ENCODE measurements at regions not wholly inside any gene's neighbourhood (a gene's known extent, or its start where the extent isn't known, plus 50 kb on each side); places are given as distances from the start of the nearest gene placed in this dataset.

- H3K4me3 ChIP-seq (ENCODE audit: low read length): no peak overlapping the region
- no peak overlapping the region for H2AFZ ChIP-seq (ENCODE audit: low read depth, low read length)
- TF ChIP-seq EZH2phosphoT487 (IDR thresholded peaks at IDR 0.05; ENCODE audit: low read depth) (no peak), CTCF (IDR thresholded peaks at IDR 0.05; ENCODE audit: low read depth, low read length) (no peak)
- H3K27me3 ChIP-seq (ENCODE audit: low read depth, low read length): no peaks in the 10 kb centered on the region
- H4K20me1 ChIP-seq (ENCODE audit: insufficient read depth, low read length): no peaks in the 10 kb centered on the region
- H3K27ac ChIP-seq (ENCODE audit: low read length): no peak overlapping the region
- H3K36me3 ChIP-seq (replicated peaks; ENCODE audit: low read depth, low read length): no peaks in the 10 kb centered on the region
- H3K4me1 ChIP-seq (ENCODE audit: low read length): no peaks in the 10 kb centered on the region
- no peak overlapping the region for H3K4me2 ChIP-seq (ENCODE audit: low read length)
- no peaks in the 10 kb centered on the region for H3K79me2 ChIP-seq (ENCODE audit: low read length)
- no peaks in the 10 kb centered on the region for H3K9me3 ChIP-seq (ENCODE audit: insufficient read depth, low read length)
- no peak overlapping the region for H3K9ac ChIP-seq (ENCODE audit: low read length)
Measured at GRCh38 chr10:64102916-64103315, 581.7 kb downstream of the REEP3 start.

- no peak overlapping the region for H3K4me3 ChIP-seq (ENCODE audit: low read length)
- H4K20me1 ChIP-seq (ENCODE audit: insufficient read depth, low read length): no peaks in the 10 kb centered on the region
- no peak overlapping the region for H3K4me2 ChIP-seq (ENCODE audit: low read length)
- no peaks in the 10 kb centered on the region for H3K4me1 ChIP-seq (ENCODE audit: low read length)
- no peak for TF ChIP-seq EZH2phosphoT487 (IDR thresholded peaks at IDR 0.05; ENCODE audit: low read depth)
- no peak for TF ChIP-seq CTCF (IDR thresholded peaks at IDR 0.05; ENCODE audit: low read depth, low read length)
- no peak overlapping the region for H2AFZ ChIP-seq (ENCODE audit: low read depth, low read length)
- H3K36me3 ChIP-seq (replicated peaks; ENCODE audit: low read depth, low read length): no peaks in the 10 kb centered on the region
- H3K27ac ChIP-seq (ENCODE audit: low read length): no peak overlapping the region
- H3K79me2 ChIP-seq (ENCODE audit: low read length): no peaks in the 10 kb centered on the region
- no peaks in the 10 kb centered on the region for H3K9me3 ChIP-seq (ENCODE audit: insufficient read depth, low read length)
- H3K9ac ChIP-seq (ENCODE audit: low read length): no peak overlapping the region
- H3K27me3 ChIP-seq (ENCODE audit: low read depth, low read length): no peaks in the 10 kb centered on the region
Measured at GRCh38 chr10:64103750-64104470, 582.7 kb downstream of the REEP3 start.

- H3K9me3 ChIP-seq (ENCODE audit: insufficient read depth, low read length): no peaks in the 10 kb centered on the region
- no peak overlapping the region for H3K9ac ChIP-seq (ENCODE audit: low read length)
- H3K79me2 ChIP-seq (ENCODE audit: low read length): no peaks in the 10 kb centered on the region
- H3K36me3 ChIP-seq (replicated peaks; ENCODE audit: low read depth, low read length): no peaks in the 10 kb centered on the region
- H4K20me1 ChIP-seq (ENCODE audit: insufficient read depth, low read length): no peaks in the 10 kb centered on the region
- no peak overlapping the region for H2AFZ ChIP-seq (ENCODE audit: low read depth, low read length)
- peaks cover 5% of the 10 kb centered on the region; the same call in 1 of the 2 replicates for H3K4me1 ChIP-seq (ENCODE audit: low read length)
- H3K4me3 ChIP-seq (ENCODE audit: low read length): no peak overlapping the region
- no peak overlapping the region for H3K4me2 ChIP-seq (ENCODE audit: low read length)
- H3K27me3 ChIP-seq (ENCODE audit: low read depth, low read length): no peaks in the 10 kb centered on the region
- TF ChIP-seq EZH2phosphoT487 (IDR thresholded peaks at IDR 0.05; ENCODE audit: low read depth): no peak
- TF ChIP-seq CTCF (IDR thresholded peaks at IDR 0.05; ENCODE audit: low read depth, low read length): no peak
- no peak overlapping the region for H3K27ac ChIP-seq (ENCODE audit: low read length)
Measured at GRCh38 chr10:64109926-64110495, 588.8 kb downstream of the REEP3 start.

- H3K4me2 ChIP-seq (ENCODE audit: low read length): peak overlapping the region; percentile 53
- H4K20me1 ChIP-seq (ENCODE audit: insufficient read depth, low read length): no peaks in the 10 kb centered on the region
- no peaks in the 10 kb centered on the region for H3K79me2 ChIP-seq (ENCODE audit: low read length)
- H3K36me3 ChIP-seq (replicated peaks; ENCODE audit: low read depth, low read length): no peaks in the 10 kb centered on the region
- no peak overlapping the region for H3K9ac ChIP-seq (ENCODE audit: low read length)
- no peaks in the 10 kb centered on the region for H3K27me3 ChIP-seq (ENCODE audit: low read depth, low read length)
- no peak overlapping the region for H3K27ac ChIP-seq (ENCODE audit: low read length)
- no peaks in the 10 kb centered on the region for H3K9me3 ChIP-seq (ENCODE audit: insufficient read depth, low read length)
- H3K4me1 ChIP-seq (ENCODE audit: low read length): peaks cover 5% of the 10 kb centered on the region; the same call in 1 of the 2 replicates
- no peak overlapping the region; the same call in 1 of the 2 replicates for H2AFZ ChIP-seq (ENCODE audit: low read depth, low read length)
- H3K4me3 ChIP-seq (ENCODE audit: low read length): peak overlapping the region; percentile 45
- no peak for TF ChIP-seq CTCF (IDR thresholded peaks at IDR 0.05; ENCODE audit: low read depth, low read length)
- no peak for TF ChIP-seq EZH2phosphoT487 (IDR thresholded peaks at IDR 0.05; ENCODE audit: low read depth)
Measured at GRCh38 chr10:64112701-64113355, 591.6 kb downstream of the REEP3 start.
